ENCODE measurements at regions not wholly inside any gene's neighbourhood (a gene's known extent, or its start where the extent isn't known, plus 50 kb on each side); places are given as distances from the start of the nearest gene placed in this dataset.

DNA sequence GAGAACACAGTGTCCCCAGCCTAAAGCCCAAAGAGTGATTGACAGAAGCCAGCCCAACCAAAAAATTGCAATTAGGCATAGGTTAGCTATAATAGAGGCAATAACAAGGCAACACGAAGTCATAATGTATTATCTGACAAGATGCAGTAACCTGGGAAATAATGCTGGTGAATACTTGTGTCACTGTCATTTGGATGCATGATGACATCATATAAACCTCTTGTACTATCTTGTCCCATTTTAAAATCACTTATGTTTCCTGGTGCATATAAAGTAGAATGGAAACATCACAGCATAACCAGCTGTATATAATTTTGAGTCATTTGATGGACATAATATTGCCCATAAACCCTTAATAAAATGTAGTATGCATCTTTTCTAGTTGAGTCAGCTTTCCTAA, 1138.3 kb upstream of the LRRTM3 start:
- no peak for DNase-seq (ENCODE audit: low spot score)
- Histone ChIP-seq H3K4me3 (ENCODE audit: low read depth, low read length, poor library complexity, severe bottlenecking) (no peak overlapping the region), H3K4me1 (ENCODE audit: insufficient read depth, low read length, poor library complexity, severe bottlenecking) (no peaks in the 10 kb centered on the region), H3K27me3 (replicated peaks; ENCODE audit: insufficient read depth, low read depth, low read length, poor library complexity) (no peaks in the 10 kb centered on the region), H3K9me3 (ENCODE audit: low read depth, low read length, poor library complexity, severe bottlenecking) (no peaks in the 10 kb centered on the region), H3K36me3 (ENCODE audit: insufficient read depth, low read length, poor library complexity, severe bottlenecking) (no peaks in the 10 kb centered on the region), H3K27ac (ENCODE audit: low read depth, low read length, poor library complexity, severe bottlenecking) (no peak overlapping the region)
- TF ChIP-seq EZH2 (IDR thresholded peaks at IDR 0.05; ENCODE audit: borderline replicate concordance, low read depth, low read length, poor library complexity, severe bottlenecking) = no peak
- TF ChIP-seq, protein P1, sequence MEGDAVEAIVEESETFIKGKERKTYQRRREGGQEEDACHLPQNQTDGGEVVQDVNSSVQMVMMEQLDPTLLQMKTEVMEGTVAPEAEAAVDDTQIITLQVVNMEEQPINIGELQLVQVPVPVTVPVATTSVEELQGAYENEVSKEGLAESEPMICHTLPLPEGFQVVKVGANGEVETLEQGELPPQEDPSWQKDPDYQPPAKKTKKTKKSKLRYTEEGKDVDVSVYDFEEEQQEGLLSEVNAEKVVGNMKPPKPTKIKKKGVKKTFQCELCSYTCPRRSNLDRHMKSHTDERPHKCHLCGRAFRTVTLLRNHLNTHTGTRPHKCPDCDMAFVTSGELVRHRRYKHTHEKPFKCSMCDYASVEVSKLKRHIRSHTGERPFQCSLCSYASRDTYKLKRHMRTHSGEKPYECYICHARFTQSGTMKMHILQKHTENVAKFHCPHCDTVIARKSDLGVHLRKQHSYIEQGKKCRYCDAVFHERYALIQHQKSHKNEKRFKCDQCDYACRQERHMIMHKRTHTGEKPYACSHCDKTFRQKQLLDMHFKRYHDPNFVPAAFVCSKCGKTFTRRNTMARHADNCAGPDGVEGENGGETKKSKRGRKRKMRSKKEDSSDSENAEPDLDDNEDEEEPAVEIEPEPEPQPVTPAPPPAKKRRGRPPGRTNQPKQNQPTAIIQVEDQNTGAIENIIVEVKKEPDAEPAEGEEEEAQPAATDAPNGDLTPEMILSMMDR (conservative IDR thresholded peaks at IDR 0.05; ENCODE audit: low read depth, low read length) = no peak
- intact Hi-C loops (cut with micrococcal nuclease; ENCODE audit: unreplicated experiment) = no loop called here
- BruUV-seq (replicated peaks) = no TSS peak
- CTCF ChIA-PET = no interaction called here
- POLR2A ChIA-PET (ENCODE audit: low non-redundant PET) = no interaction called here

GRCh38 chr10:65788271-65788670, 1137.6 kb upstream of the LRRTM3 start:
- TF ChIP-seq, protein P1 (conservative IDR thresholded peaks at IDR 0.05; ENCODE audit: low read depth, low read length) = no peak
- no peak for TF ChIP-seq EZH2 (IDR thresholded peaks at IDR 0.05; ENCODE audit: borderline replicate concordance, low read depth, low read length, poor library complexity, severe bottlenecking)
- H3K9me3 ChIP-seq (ENCODE audit: low read depth, low read length, poor library complexity, severe bottlenecking) = no peaks in the 10 kb centered on the region
- intact Hi-C loops (cut with micrococcal nuclease; ENCODE audit: unreplicated experiment) = no loop called here
- H3K27me3 ChIP-seq (replicated peaks; ENCODE audit: insufficient read depth, low read depth, low read length, poor library complexity) = no peaks in the 10 kb centered on the region
- H3K4me1 ChIP-seq (ENCODE audit: insufficient read depth, low read length, poor library complexity, severe bottlenecking) = no peaks in the 10 kb centered on the region
- no peaks in the 10 kb centered on the region for H3K36me3 ChIP-seq (ENCODE audit: insufficient read depth, low read length, poor library complexity, severe bottlenecking)
- no TSS peak for BruUV-seq (replicated peaks)
- no peak overlapping the region for H3K4me3 ChIP-seq (ENCODE audit: low read depth, low read length, poor library complexity, severe bottlenecking)
- ChIA-PET CTCF (no interaction called here), POLR2A (ENCODE audit: low non-redundant PET) (no interaction called here)
- DNase-seq (ENCODE audit: low spot score) = no peak
- no peak overlapping the region for H3K27ac ChIP-seq (ENCODE audit: low read depth, low read length, poor library complexity, severe bottlenecking)

- BruUV-seq (replicated peaks) = no TSS peak
- POLR2A ChIA-PET (ENCODE audit: low non-redundant PET) = no interaction called here
- DNase-seq (ENCODE audit: low spot score) = no peak
- H3K27ac ChIP-seq (ENCODE audit: low read depth, low read length, poor library complexity, severe bottlenecking) = no peak overlapping the region
- H3K36me3 ChIP-seq (ENCODE audit: insufficient read depth, low read length, poor library complexity, severe bottlenecking) = no peaks in the 10 kb centered on the region
- CTCF ChIA-PET = no interaction called here
- intact Hi-C loops (cut with micrococcal nuclease; ENCODE audit: unreplicated experiment) = no loop called here
- no peaks in the 10 kb centered on the region for H3K4me1 ChIP-seq (ENCODE audit: insufficient read depth, low read length, poor library complexity, severe bottlenecking)
- no peak for TF ChIP-seq EZH2 (IDR thresholded peaks at IDR 0.05; ENCODE audit: borderline replicate concordance, low read depth, low read length, poor library complexity, severe bottlenecking)
- TF ChIP-seq, protein P1 (conservative IDR thresholded peaks at IDR 0.05; ENCODE audit: low read depth, low read length) = no peak
- no peaks in the 10 kb centered on the region for H3K27me3 ChIP-seq (replicated peaks; ENCODE audit: insufficient read depth, low read depth, low read length, poor library complexity)
- no peak overlapping the region for H3K4me3 ChIP-seq (ENCODE audit: low read depth, low read length, poor library complexity, severe bottlenecking)
- no peaks in the 10 kb centered on the region for H3K9me3 ChIP-seq (ENCODE audit: low read depth, low read length, poor library complexity, severe bottlenecking)
Measured at GRCh38 chr10:65791979-65792378, 1133.9 kb upstream of the LRRTM3 start.

All from A673 (cell line).